Right cardiac atrium (tissue), 5 donors: ENCODE measurements at regions not wholly inside any gene's neighbourhood (a gene's known extent, or its start where the extent isn't known, plus 50 kb on each side); places are given as distances from the start of the nearest gene placed in this dataset.

Source experiments
- ATAC-seq, 2 donors: fragments of 200-7000 bp; cut with Tn5 transposase; one replicate each; pipeline versions ENCODE4 v1.8.0 to v1.9.1; 2020; ENCODE audit warnings: moderate library complexity in 2 of 2, mild to moderate bottlenecking in 1 of 2
- DNase-seq, 3 donors: peaks; one replicate each; pipeline ENCODE4 v3.0.0-alpha.2; 2020
- H3K27ac ChIP-seq: one replicate; pipeline ENCODE4 v1.5.1; 2013; ENCODE audit warnings: mild to moderate bottlenecking, low read length, control low read depth, moderate library complexity
- H3K27me3 ChIP-seq: one replicate; pipeline ENCODE4 v1.6.1; 2013; ENCODE audit not compliant: control insufficient read depth, insufficient read depth
- H3K4me1 ChIP-seq: one replicate; pipeline ENCODE4 v1.6.1; 2013; ENCODE audit warnings: low read length; ENCODE audit not compliant: control insufficient read depth, insufficient read depth
- H3K4me3 ChIP-seq: one replicate; pipeline ENCODE4 v1.5.1; 2013; ENCODE audit warnings: low read length, control low read depth
- H3K9me3 ChIP-seq: one replicate; pipeline ENCODE4 v1.6.1; 2013; ENCODE audit warnings: low read length; ENCODE audit not compliant: control insufficient read depth
- WGBS: extraction: QIAGEN DNeasy Blood & Tissue Kit; methylation state at CpG from one replicate; pipeline ENCODE4 v1.1.7; 2013; 5-methylcytosine and 5-hydroxymethylcytosine counted together
- intact Hi-C, 4 donors: fragments of 100-400 bp; cut with DNase I; formaldehyde crosslinking; loops; one replicate each; pipeline versions ENCODE4 v1.11.0 to v1.14.0; 2022 to 2023
- donor health status: healthy with polysubstance abuse.
- donor health status: DM: no; HTN: yes; CAD: no.
- donor health status: DM: no; HTN: no; CAD: no.
- donor health status: DM: no; HTN: yes; CAD: no; lungs with severe emphysema.
- donor health status: DM: yes; HTN: yes; CAD: no.

DNA sequence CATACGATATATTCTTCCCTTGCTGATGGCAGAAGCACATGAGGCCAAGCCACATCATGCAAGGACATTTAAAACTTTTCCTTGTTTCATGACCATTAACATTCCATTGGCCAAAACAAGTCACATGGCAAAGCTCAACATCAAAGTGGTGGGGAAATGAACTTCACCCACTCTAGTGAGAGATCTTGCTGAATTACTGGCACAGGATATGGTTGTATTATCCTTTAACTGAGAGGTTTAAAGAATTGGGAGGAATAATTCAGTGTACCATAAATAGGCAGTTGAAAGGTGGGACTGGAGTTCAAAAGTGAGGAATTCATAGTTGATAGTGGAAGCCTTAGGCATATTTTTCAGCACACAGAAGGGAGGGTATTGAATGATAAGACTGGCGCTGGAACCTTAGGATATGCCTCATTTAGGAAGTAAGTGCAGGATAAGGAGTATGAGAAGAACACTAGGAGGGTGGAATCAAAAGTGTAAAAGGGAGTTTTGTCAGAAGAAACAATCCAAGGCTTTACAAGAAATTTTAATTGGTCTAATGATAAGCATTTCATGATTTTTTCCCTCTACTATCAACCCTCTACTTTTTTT lies 398.8 kb downstream of the C12orf75 start:
- ATAC-seq (peak; percentile 61 to 88), DNase-seq (no peak)
- Histone ChIP-seq H3K9me3 (no peaks in the 10 kb centered on the region), H3K4me3 (no peak overlapping the region), H3K27ac (no peak overlapping the region), H3K27me3 (no peaks in the 10 kb centered on the region), H3K4me1 (no peaks in the 10 kb centered on the region)
- WGBS = 53% methylated on average over 2 of the region's 2 CpGs
- intact Hi-C loops = no loop called here

GRCh38 chr12:105729926-105730325 lies 399.4 kb downstream of the C12orf75 start:
- H3K4me3 ChIP-seq = no peak overlapping the region
- no peaks in the 10 kb centered on the region for H3K27me3 ChIP-seq
- H3K4me1 ChIP-seq = no peaks in the 10 kb centered on the region
- ATAC-seq (no peak), DNase-seq (no peak)
- no peaks in the 10 kb centered on the region for H3K9me3 ChIP-seq
- intact Hi-C loops = no loop called here
- no peak overlapping the region for H3K27ac ChIP-seq

GRCh38 chr12:105733579-105733978 lies 403.1 kb downstream of the C12orf75 start:
- Histone ChIP-seq H3K27ac (no peak overlapping the region), H3K4me1 (no peaks in the 10 kb centered on the region), H3K9me3 (no peaks in the 10 kb centered on the region), H3K4me3 (no peak overlapping the region), H3K27me3 (no peaks in the 10 kb centered on the region)
- intact Hi-C loops = no loop called here
- DNase-seq = no peak
- no peak for ATAC-seq
- WGBS = 47% methylated on average over 1 of the region's 1 CpG

DNA sequence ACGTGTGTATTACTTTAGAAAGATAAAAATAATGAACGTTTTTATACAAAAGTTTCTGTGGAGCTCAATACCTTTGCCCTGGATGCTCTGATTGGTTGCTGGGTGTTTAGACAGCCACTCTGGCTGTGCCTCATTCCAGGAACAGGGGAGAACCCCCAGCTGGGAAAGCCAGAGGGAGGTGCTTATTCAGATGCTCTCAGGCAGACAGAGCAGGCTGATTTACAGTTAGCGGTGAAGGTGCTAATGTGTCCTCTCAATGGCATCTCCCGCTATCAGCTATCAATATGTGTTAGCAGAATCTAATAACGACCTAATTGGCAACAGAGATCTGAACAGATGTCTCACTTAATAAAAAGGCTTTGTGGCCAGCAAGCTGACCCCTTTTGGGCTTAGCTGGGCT lies 402.3 kb downstream of the NUAK1 start:
- no peaks in the 10 kb centered on the region for H3K9me3 ChIP-seq
- intact Hi-C loops = no loop called here
- DNase-seq (no peak), ATAC-seq (no peak)
- WGBS = 68% methylated on average over 5 of the region's 5 CpGs
- no peaks in the 10 kb centered on the region for H3K27me3 ChIP-seq
- H3K27ac ChIP-seq = no peak overlapping the region
- peaks cover 7% of the 10 kb centered on the region for H3K4me1 ChIP-seq
- no peak overlapping the region for H3K4me3 ChIP-seq

GRCh38 chr12:105738051-105738450 lies 400.7 kb downstream of the NUAK1 start:
- no peaks in the 10 kb centered on the region for H3K9me3 ChIP-seq
- peaks cover 12% of the 10 kb centered on the region for H3K4me1 ChIP-seq
- no peak overlapping the region for H3K4me3 ChIP-seq
- ATAC-seq (peak; percentile 78 to 80), DNase-seq (peak; percentile 59 to 85 (median 82))
- peak overlapping the region; percentile 68 for H3K27ac ChIP-seq
- intact Hi-C loops = no loop called here
- 20% methylated on average over 9 of the region's 9 CpGs for WGBS
- H3K27me3 ChIP-seq = no peaks in the 10 kb centered on the region

- DNase-seq (no peak), ATAC-seq (no peak)
- Histone ChIP-seq H3K27me3 (no peaks in the 10 kb centered on the region), H3K4me3 (no peak overlapping the region), H3K4me1 (peaks cover 12% of the 10 kb centered on the region), H3K9me3 (no peaks in the 10 kb centered on the region), H3K27ac (peak overlapping the region; percentile 24)
- WGBS = 62% methylated on average over 2 of the region's 2 CpGs
- intact Hi-C loops = loop anchor here in 1 of 4 donors (10.0 kb wide), 1 partner anchor 394 kb away; the partner anchor contains the start of gene NUAK1
Observed at GRCh38 chr12:105740369-105740768, 398.4 kb downstream of the NUAK1 start.

GRCh38 chr12:105740970-105741725 lies 397.6 kb downstream of the NUAK1 start:
- peak; percentile 51 to 58 for ATAC-seq

GRCh38 chr12:105741786-105742566 lies 396.8 kb downstream of the NUAK1 start:
- Histone ChIP-seq H3K4me1 (peaks cover 12% of the 10 kb centered on the region), H3K9me3 (no peaks in the 10 kb centered on the region), H3K27ac (peak overlapping the region; percentile 80), H3K4me3 (no peak overlapping the region), H3K27me3 (no peaks in the 10 kb centered on the region)
- peak; percentile 34 to 43 (median 39) for DNase-seq
- WGBS = 32% methylated on average over 9 of the region's 9 CpGs
- intact Hi-C loops = loop anchor here in 1 of 4 donors (10.0 kb wide), 1 partner anchor 393 kb away; the partner anchor contains the start of gene NUAK1
- ATAC-seq = peak; percentile 62 to 85

More at GRCh38 chr12:105740970-105741725, 397.6 kb downstream of the NUAK1 start:
- no peaks in the 10 kb centered on the region for H3K9me3 ChIP-seq
- no peak overlapping the region for H3K4me3 ChIP-seq
- intact Hi-C loops = loop anchor here in 1 of 4 donors (10.0 kb wide), 1 partner anchor 394 kb away; the partner anchor contains the start of gene NUAK1
- H3K27me3 ChIP-seq = no peaks in the 10 kb centered on the region
- peaks cover 12% of the 10 kb centered on the region for H3K4me1 ChIP-seq
- peak; percentile 60 to 82 (median 74) for DNase-seq
- peak overlapping the region; percentile 48 for H3K27ac ChIP-seq
- 27% methylated on average over 9 of the region's 9 CpGs for WGBS

- Histone ChIP-seq H3K27ac (peak overlapping the region; percentile 80), H3K4me3 (no peak overlapping the region), H3K27me3 (no peaks in the 10 kb centered on the region), H3K4me1 (peaks cover 12% of the 10 kb centered on the region), H3K9me3 (no peaks in the 10 kb centered on the region)
- ATAC-seq (peak; percentile 40 to 44), DNase-seq (peak; percentile 20 to 66 (median 52))
- WGBS = 64% methylated on average over 3 of the region's 3 CpGs
- intact Hi-C loops = loop anchor here in 1 of 4 donors (10.0 kb wide), 1 partner anchor 392 kb away; the partner anchor contains the start of gene NUAK1
Observed at GRCh38 chr12:105742567-105742874, 396.2 kb downstream of the NUAK1 start.

GRCh38 chr12:105744371-105745058 lies 394.2 kb downstream of the NUAK1 start:
- Histone ChIP-seq H3K4me3 (no peak overlapping the region), H3K27ac (no peak overlapping the region), H3K4me1 (peaks cover 14% of the 10 kb centered on the region), H3K27me3 (no peaks in the 10 kb centered on the region), H3K9me3 (no peaks in the 10 kb centered on the region)
- 54% methylated on average over 4 of the region's 4 CpGs for WGBS
- ATAC-seq (no peak), DNase-seq (no peak)
- intact Hi-C loops = loop anchor here in 1 of 4 donors (10.0 kb wide), 1 partner anchor 390 kb away; the partner anchor contains the start of gene NUAK1
